ENCODE measurements at regions not wholly inside any gene's neighbourhood (a gene's known extent, or its start where the extent isn't known, plus 50 kb on each side); places are given as distances from the start of the nearest gene placed in this dataset.

GRCh38 chr11:105296386-105296785, 156.8 kb upstream of the CARD18 start:
- TF ChIP-seq, protein P1, sequence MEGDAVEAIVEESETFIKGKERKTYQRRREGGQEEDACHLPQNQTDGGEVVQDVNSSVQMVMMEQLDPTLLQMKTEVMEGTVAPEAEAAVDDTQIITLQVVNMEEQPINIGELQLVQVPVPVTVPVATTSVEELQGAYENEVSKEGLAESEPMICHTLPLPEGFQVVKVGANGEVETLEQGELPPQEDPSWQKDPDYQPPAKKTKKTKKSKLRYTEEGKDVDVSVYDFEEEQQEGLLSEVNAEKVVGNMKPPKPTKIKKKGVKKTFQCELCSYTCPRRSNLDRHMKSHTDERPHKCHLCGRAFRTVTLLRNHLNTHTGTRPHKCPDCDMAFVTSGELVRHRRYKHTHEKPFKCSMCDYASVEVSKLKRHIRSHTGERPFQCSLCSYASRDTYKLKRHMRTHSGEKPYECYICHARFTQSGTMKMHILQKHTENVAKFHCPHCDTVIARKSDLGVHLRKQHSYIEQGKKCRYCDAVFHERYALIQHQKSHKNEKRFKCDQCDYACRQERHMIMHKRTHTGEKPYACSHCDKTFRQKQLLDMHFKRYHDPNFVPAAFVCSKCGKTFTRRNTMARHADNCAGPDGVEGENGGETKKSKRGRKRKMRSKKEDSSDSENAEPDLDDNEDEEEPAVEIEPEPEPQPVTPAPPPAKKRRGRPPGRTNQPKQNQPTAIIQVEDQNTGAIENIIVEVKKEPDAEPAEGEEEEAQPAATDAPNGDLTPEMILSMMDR (IDR thresholded peaks at IDR 0.05; ENCODE audit: poor library complexity, severe bottlenecking): no peak
- H3K4me3 ChIP-seq (ENCODE audit: severe bottlenecking): no peak overlapping the region

DNA sequence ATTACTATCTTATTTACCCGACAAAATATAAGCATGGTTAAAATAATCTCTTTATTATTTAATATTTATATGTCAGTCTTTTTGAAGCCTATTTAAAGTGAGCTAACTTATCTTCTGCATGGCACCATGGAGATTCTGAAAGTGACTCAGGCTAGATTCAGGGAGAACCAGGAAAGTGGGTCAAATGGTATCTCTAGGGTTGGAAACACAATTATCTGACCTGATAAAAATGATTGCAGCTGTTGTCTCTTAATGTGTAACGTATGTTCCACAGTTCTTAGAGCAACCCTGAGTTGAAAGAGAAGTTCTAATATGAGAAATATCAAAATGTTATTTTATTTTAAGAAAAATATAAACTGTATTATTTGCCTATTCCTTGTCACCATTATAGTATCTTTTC, 143.1 kb upstream of the CARD18 start:
- TF ChIP-seq, protein P1 (IDR thresholded peaks at IDR 0.05; ENCODE audit: poor library complexity, severe bottlenecking): no peak
- H3K4me1 ChIP-seq (ENCODE audit: insufficient read depth, poor library complexity, severe bottlenecking): no peaks in the 10 kb centered on the region
- no peaks in the 10 kb centered on the region for H3K27me3 ChIP-seq (ENCODE audit: insufficient read depth, poor library complexity, severe bottlenecking)
- ATAC-seq (ENCODE audit: low read depth) (no peak), DNase-seq (ENCODE audit: low spot score) (no peak)
- no peaks in the 10 kb centered on the region for H3K9me3 ChIP-seq (ENCODE audit: severe bottlenecking)
- H3K36me3 ChIP-seq (ENCODE audit: low read depth): no peaks in the 10 kb centered on the region
- no peak overlapping the region for H3K4me3 ChIP-seq (ENCODE audit: severe bottlenecking)
- H3K27ac ChIP-seq (ENCODE audit: poor library complexity, severe bottlenecking): no peak overlapping the region

More at GRCh38 chr11:105296386-105296785, 156.8 kb upstream of the CARD18 start:
- Histone ChIP-seq H3K27me3 (ENCODE audit: insufficient read depth, poor library complexity, severe bottlenecking) (no peaks in the 10 kb centered on the region), H3K36me3 (ENCODE audit: low read depth) (no peaks in the 10 kb centered on the region), H3K27ac (ENCODE audit: poor library complexity, severe bottlenecking) (no peak overlapping the region), H3K4me1 (ENCODE audit: insufficient read depth, poor library complexity, severe bottlenecking) (peaks cover 15% of the 10 kb centered on the region), H3K9me3 (ENCODE audit: severe bottlenecking) (no peaks in the 10 kb centered on the region)
- ATAC-seq (ENCODE audit: low read depth) (no peak), DNase-seq (ENCODE audit: low spot score) (no peak)

DNA sequence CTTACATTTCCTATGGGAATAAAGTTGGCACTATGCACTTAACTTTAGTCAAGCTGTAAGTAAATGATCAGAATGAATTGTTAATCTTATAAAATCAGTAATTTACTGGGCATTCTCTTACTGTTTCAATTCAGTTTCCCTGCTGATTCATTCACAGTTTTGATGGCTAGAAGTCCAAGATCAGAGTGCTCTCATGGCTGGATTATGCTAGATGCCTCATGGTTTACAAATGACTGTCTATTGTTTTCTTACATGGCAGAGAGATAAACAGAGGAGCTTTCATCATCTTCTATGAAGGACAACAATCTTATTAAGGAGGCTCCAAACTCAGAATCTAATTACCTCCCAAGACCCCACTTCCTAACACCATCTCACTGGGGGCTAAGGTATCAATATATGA, 135.1 kb upstream of the CARD18 start:
- DNase-seq (ENCODE audit: low spot score) (no peak), ATAC-seq (ENCODE audit: low read depth) (no peak)
- TF ChIP-seq, protein P1 (IDR thresholded peaks at IDR 0.05; ENCODE audit: poor library complexity, severe bottlenecking): no peak
- H3K27ac ChIP-seq (ENCODE audit: poor library complexity, severe bottlenecking): no peak overlapping the region
- no peaks in the 10 kb centered on the region for H3K36me3 ChIP-seq (ENCODE audit: low read depth)
- H3K9me3 ChIP-seq (ENCODE audit: severe bottlenecking): no peaks in the 10 kb centered on the region
- no peaks in the 10 kb centered on the region for H3K27me3 ChIP-seq (ENCODE audit: insufficient read depth, poor library complexity, severe bottlenecking)
- no peaks in the 10 kb centered on the region for H3K4me1 ChIP-seq (ENCODE audit: insufficient read depth, poor library complexity, severe bottlenecking)
- no peak overlapping the region for H3K4me3 ChIP-seq (ENCODE audit: severe bottlenecking)

DNA sequence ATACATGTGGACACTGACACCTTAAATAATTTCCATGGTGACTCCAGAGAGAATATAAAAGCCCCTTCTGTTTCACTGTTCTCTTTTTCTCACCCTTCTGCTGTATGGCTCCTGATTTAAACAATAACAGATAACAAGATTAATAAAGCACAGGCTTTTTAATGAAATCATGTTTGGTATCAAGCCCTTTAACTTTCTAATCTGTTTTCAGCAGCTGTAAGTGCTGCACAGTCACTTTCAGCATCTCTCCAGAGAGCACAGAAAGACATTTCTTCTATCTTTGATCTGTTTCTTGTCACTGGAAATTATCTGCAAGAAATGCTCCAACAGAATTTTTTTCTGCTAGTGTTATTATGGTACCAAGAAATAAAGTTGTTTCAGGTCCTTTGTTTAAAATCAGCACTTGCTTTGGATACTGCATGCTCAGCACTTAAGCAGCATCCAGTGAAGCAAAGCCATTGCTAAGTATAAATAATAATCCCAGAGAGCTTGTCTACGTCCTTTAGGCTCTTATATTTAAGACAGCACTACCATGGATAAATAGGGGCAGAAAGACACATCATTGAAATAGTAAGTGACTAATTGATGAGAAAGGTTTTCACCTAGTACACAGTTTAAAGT, 134.2 kb upstream of the CARD18 start:
- no peaks in the 10 kb centered on the region for H3K36me3 ChIP-seq (ENCODE audit: low read depth)
- no peaks in the 10 kb centered on the region for H3K27me3 ChIP-seq (ENCODE audit: insufficient read depth, poor library complexity, severe bottlenecking)
- no peak overlapping the region for H3K27ac ChIP-seq (ENCODE audit: poor library complexity, severe bottlenecking)
- H3K4me1 ChIP-seq (ENCODE audit: insufficient read depth, poor library complexity, severe bottlenecking): no peaks in the 10 kb centered on the region
- TF ChIP-seq, protein P1 (IDR thresholded peaks at IDR 0.05; ENCODE audit: poor library complexity, severe bottlenecking): no peak
- DNase-seq (ENCODE audit: low spot score) (no peak), ATAC-seq (ENCODE audit: low read depth) (no peak)
- H3K4me3 ChIP-seq (ENCODE audit: severe bottlenecking): no peak overlapping the region
- no peaks in the 10 kb centered on the region for H3K9me3 ChIP-seq (ENCODE audit: severe bottlenecking)

- Histone ChIP-seq H3K9me3 (ENCODE audit: severe bottlenecking) (no peaks in the 10 kb centered on the region), H3K4me1 (ENCODE audit: insufficient read depth, poor library complexity, severe bottlenecking) (no peaks in the 10 kb centered on the region), H3K4me3 (ENCODE audit: severe bottlenecking) (no peak overlapping the region), H3K27ac (ENCODE audit: poor library complexity, severe bottlenecking) (no peak overlapping the region), H3K27me3 (ENCODE audit: insufficient read depth, poor library complexity, severe bottlenecking) (no peaks in the 10 kb centered on the region), H3K36me3 (ENCODE audit: low read depth) (no peaks in the 10 kb centered on the region)
- TF ChIP-seq, protein P1 (IDR thresholded peaks at IDR 0.05; ENCODE audit: poor library complexity, severe bottlenecking): no peak
- DNase-seq (ENCODE audit: low spot score) (no peak), ATAC-seq (ENCODE audit: low read depth) (no peak)
Observed at GRCh38 chr11:105269862-105270261, 130.3 kb upstream of the CARD18 start.
